K562 (cell line): ENCODE measurements at regions not wholly inside any gene's neighbourhood (a gene's known extent, or its start where the extent isn't known, plus 50 kb on each side); places are given as distances from the start of the nearest gene placed in this dataset.

Experiments used
- HMG20A ChIP-seq: fragments of 450-650 bp; formaldehyde crosslinking; conservative IDR thresholded peaks from 2 replicates; pipeline ENCODE4 v1.4.0; 2020; ENCODE audit warnings: mild to moderate bottlenecking, mixed read lengths
- PKNOX1 ChIP-seq: fragments of 450-650 bp; IDR thresholded peaks from 2 replicates; pipeline ENCODE4 v1.6.1; 2016
- POLR2A ChIP-seq: fragments of 450-650 bp; conservative IDR thresholded peaks from 2 replicates; pipeline ENCODE4 v1.6.1; 2016
- PRPF4 ChIP-seq: fragments of 200-400 bp; formaldehyde crosslinking; IDR thresholded peaks from one replicate; pipeline ENCODE4 v1.6.1; 2017; ENCODE audit warnings: low read length, low read depth, mild to moderate bottlenecking; ENCODE audit not compliant: insufficient read depth, poor library complexity, severe bottlenecking
- RBM22 ChIP-seq: fragments of 200-400 bp; formaldehyde crosslinking; IDR thresholded peaks from 2 replicates; pipeline ENCODE4 v1.6.1; 2018; ENCODE audit warnings: low read length, low read depth; ENCODE audit not compliant: poor library complexity, severe bottlenecking
- ZNF23 ChIP-seq: fragments of 250-450 bp; sonication (Bioruptor Pico); IDR thresholded peaks from 2 replicates; pipeline ENCODE4 v1.4.0; 2020; ENCODE audit warnings: mild to moderate bottlenecking
- ZNF239 ChIP-seq: fragments of 250-450 bp; sonication (Bioruptor Pico); IDR thresholded peaks from 2 replicates; pipeline ENCODE4 v1.4.0; 2020; ENCODE audit warnings: mild to moderate bottlenecking

DNA sequence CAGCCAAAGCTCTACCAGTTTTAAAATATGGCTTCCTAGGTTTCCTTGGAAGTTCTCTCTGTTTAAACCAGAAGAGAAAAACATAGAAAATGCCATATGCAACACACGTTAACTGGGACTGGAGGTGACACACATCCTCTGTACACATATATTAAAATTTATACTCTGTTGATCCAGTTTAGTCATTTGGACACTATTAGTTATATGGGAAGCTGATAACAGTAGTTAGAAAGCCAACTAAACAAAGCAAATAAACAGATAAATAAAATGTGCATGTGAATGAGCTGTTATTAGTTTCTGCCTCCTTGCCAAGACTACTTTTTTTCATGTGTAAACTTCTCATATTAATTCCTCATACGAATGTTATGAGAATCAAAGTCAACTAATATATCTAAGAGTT, 1249.2 kb upstream of the CDH6 start:
- no peak for TF ChIP-seq HMG20A (CRISPR knock-in tag)
- no peak for TF ChIP-seq ZNF239 (CRISPR knock-in tag)
- no peak for TF ChIP-seq PKNOX1
- TF ChIP-seq ZNF23 (CRISPR knock-in tag): no peak
- no peak for TF ChIP-seq PRPF4
- TF ChIP-seq POLR2A: no peak
- no peak for TF ChIP-seq RBM22
